ENCODE measurements at regions not wholly inside any gene's neighbourhood (a gene's known extent, or its start where the extent isn't known, plus 50 kb on each side); places are given as distances from the start of the nearest gene placed in this dataset.

DNA sequence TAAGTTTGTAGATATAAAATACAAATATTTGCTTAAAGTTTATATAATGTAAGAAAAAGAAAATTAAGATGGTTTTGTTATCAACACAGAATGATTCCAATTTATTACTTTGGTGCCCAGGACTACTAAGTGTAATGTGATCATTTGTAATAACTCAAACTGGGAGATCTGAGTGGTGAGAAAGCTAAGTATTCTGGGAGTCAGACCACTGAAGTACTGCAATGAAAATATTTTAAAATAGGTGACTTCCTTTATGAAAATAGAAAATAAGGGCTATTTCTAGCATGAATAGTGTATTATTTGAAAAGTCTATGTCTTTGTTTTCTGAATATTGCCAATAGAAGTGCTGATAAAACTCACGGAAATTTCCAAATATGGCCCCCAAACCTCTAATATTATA is 305.6 kb upstream of the MAN1A1 start:
- no peaks in the 10 kb centered on the region for H3K27me3 ChIP-seq (ENCODE audit: insufficient read depth, low read length)
- H3K4me3 ChIP-seq (ENCODE audit: low read length): no peak overlapping the region
- H3K36me3 ChIP-seq (ENCODE audit: insufficient read depth, low read length): no peaks in the 10 kb centered on the region
- no peak overlapping the region for H3K27ac ChIP-seq (ENCODE audit: low read depth, low read length)
- no peak overlapping the region for H3K9ac ChIP-seq (ENCODE audit: low read depth, low read length)
- no CpG with 5 or more reads among the region's 1 CpG for WGBS
- no peaks in the 10 kb centered on the region for H3K4me1 ChIP-seq (ENCODE audit: insufficient read depth, low read length)
- no peaks in the 10 kb centered on the region for H3K9me3 ChIP-seq (ENCODE audit: insufficient read depth, low read depth, low read length)

DNA sequence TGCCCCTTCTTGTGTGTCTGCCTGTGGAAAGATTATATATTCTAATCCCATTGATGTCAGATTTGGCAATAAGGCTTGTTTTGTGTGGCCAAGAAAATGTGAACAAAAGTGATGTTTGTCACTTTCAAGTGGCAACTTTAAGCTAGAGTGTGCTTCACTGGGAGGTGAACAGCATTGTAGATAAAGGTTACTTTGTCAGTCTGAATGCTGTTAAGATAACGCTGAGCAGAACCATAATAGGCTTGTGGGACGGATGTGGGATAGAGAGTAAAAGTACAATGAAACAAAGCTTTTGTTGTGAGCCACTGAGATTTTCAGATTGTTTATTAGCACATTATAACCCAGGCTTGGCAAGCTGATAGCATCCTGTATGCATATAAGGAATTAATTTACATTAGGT is 303.8 kb upstream of the MAN1A1 start:
- Histone ChIP-seq H3K9ac (ENCODE audit: low read depth, low read length) (no peak overlapping the region), H3K4me1 (ENCODE audit: insufficient read depth, low read length) (no peaks in the 10 kb centered on the region), H3K4me3 (ENCODE audit: low read length) (no peak overlapping the region), H3K36me3 (ENCODE audit: insufficient read depth, low read length) (no peaks in the 10 kb centered on the region), H3K27ac (ENCODE audit: low read depth, low read length) (no peak overlapping the region), H3K9me3 (ENCODE audit: insufficient read depth, low read depth, low read length) (no peaks in the 10 kb centered on the region), H3K27me3 (ENCODE audit: insufficient read depth, low read length) (no peaks in the 10 kb centered on the region)
- 88% methylated on average over 2 of the region's 2 CpGs for WGBS

DNA sequence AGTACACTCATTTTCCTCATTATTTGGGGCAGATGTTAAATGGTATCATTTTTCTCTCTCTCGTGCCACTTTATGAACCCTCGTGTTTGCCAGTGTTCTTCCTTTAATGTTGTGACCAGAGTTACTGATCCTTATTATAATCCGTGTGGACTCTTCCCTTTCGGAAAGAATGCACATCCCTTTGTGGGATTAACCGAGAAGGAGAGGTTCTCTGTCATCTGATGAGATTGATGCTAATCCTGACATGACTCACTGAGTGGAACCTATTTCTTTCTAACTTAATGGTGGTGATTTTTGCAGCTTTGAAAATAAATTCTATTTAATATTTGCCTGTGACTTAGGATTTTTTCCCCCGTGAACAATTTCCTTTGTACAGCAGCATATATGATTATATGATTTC is 300.0 kb upstream of the MAN1A1 start:
- Histone ChIP-seq H3K36me3 (ENCODE audit: insufficient read depth, low read length) (no peaks in the 10 kb centered on the region), H3K4me3 (ENCODE audit: low read length) (no peak overlapping the region), H3K9ac (ENCODE audit: low read depth, low read length) (no peak overlapping the region), H3K4me1 (ENCODE audit: insufficient read depth, low read length) (no peaks in the 10 kb centered on the region), H3K9me3 (ENCODE audit: insufficient read depth, low read depth, low read length) (no peaks in the 10 kb centered on the region), H3K27me3 (ENCODE audit: insufficient read depth, low read length) (no peaks in the 10 kb centered on the region), H3K27ac (ENCODE audit: low read depth, low read length) (no peak overlapping the region)
- 96% methylated on average over 6 of the region's 6 CpGs for WGBS

DNA sequence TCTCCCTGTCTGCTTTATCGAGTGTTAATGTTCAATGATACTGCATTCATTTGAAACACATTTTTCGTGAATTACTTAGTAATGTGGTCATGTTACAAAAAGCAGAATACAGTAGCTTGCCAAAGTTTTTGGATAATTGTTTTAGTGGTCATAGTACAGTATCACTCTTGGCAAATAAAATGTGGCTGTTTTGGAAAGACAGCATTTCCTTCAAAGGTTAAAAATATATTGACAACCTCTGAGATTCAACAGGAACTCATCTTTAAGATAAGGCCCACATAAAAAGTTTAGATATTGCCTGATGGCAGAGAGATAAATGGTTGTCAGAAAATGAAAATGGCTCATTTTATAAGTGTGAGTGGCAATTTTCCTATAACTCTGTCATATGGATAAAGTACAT is 297.7 kb upstream of the MAN1A1 start:
- 96% methylated on average over 2 of the region's 2 CpGs for WGBS
- no peaks in the 10 kb centered on the region for H3K36me3 ChIP-seq (ENCODE audit: insufficient read depth, low read length)

DNA sequence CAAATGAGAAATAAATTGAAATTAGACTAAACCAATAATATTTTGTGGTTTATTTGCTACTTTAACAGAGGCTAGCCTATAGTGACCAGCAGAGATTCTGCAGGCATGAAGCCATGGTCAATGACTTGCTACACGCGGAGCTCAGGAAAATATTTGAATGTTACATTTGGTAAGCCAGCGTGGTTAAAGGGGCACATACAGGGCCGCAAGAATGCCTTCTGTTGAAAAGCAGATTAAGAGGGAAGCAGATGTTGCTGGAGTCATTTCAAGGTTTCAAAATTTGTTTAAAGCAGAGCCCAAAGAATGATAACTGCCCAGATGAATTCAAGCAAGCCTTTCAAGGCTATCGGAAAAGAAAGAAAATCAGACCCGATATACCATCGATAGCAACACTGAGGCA is 294.3 kb upstream of the MAN1A1 start:
- no peaks in the 10 kb centered on the region for H3K4me1 ChIP-seq (ENCODE audit: insufficient read depth, low read length)
- 96% methylated on average over 7 of the region's 7 CpGs for WGBS
- no peak overlapping the region for H3K4me3 ChIP-seq (ENCODE audit: low read length)
- no peaks in the 10 kb centered on the region for H3K9me3 ChIP-seq (ENCODE audit: insufficient read depth, low read depth, low read length)
- H3K27ac ChIP-seq (ENCODE audit: low read depth, low read length): no peak overlapping the region
- H3K27me3 ChIP-seq (ENCODE audit: insufficient read depth, low read length): no peaks in the 10 kb centered on the region
- H3K36me3 ChIP-seq (ENCODE audit: insufficient read depth, low read length): no peaks in the 10 kb centered on the region
- H3K9ac ChIP-seq (ENCODE audit: low read depth, low read length): no peak overlapping the region

More for the DNA sequence above, 297.7 kb upstream of the MAN1A1 start:
- no peak overlapping the region for H3K4me3 ChIP-seq (ENCODE audit: low read length)
- no peaks in the 10 kb centered on the region for H3K27me3 ChIP-seq (ENCODE audit: insufficient read depth, low read length)
- H3K27ac ChIP-seq (ENCODE audit: low read depth, low read length): no peak overlapping the region
- no peaks in the 10 kb centered on the region for H3K9me3 ChIP-seq (ENCODE audit: insufficient read depth, low read depth, low read length)
- no peak overlapping the region for H3K9ac ChIP-seq (ENCODE audit: low read depth, low read length)
- H3K4me1 ChIP-seq (ENCODE audit: insufficient read depth, low read length): no peaks in the 10 kb centered on the region

DNA sequence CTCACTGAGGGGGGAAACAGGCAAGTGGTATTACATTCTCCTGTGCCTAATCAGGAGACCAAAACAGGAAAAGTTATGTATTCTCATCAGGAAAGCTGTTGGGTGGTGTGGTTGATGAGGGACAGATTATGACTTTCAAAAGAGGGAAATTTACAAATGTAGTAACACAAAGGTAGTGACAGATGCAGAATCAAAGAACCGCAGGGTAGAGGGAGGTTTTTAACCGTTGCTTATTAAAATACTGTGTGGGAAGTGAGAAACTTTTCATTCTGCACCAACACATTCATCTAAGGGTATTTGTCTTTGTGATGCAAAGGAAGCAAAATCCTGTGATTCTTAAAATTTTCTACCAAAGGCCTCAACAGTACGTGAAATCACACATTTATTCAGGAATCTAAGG is 288.2 kb upstream of the MAN1A1 start:
- no peaks in the 10 kb centered on the region for H3K27me3 ChIP-seq (ENCODE audit: insufficient read depth, low read length)
- no peak overlapping the region for H3K4me3 ChIP-seq (ENCODE audit: low read length)
- WGBS: 84% methylated on average over 3 of the region's 3 CpGs
- H3K36me3 ChIP-seq (ENCODE audit: insufficient read depth, low read length): no peaks in the 10 kb centered on the region
- no peaks in the 10 kb centered on the region; the same call in 1 of the 2 replicates for H3K4me1 ChIP-seq (ENCODE audit: insufficient read depth, low read length)
- no peaks in the 10 kb centered on the region for H3K9me3 ChIP-seq (ENCODE audit: insufficient read depth, low read depth, low read length)
- no peak overlapping the region for H3K9ac ChIP-seq (ENCODE audit: low read depth, low read length)
- no peak overlapping the region for H3K27ac ChIP-seq (ENCODE audit: low read depth, low read length)

DNA sequence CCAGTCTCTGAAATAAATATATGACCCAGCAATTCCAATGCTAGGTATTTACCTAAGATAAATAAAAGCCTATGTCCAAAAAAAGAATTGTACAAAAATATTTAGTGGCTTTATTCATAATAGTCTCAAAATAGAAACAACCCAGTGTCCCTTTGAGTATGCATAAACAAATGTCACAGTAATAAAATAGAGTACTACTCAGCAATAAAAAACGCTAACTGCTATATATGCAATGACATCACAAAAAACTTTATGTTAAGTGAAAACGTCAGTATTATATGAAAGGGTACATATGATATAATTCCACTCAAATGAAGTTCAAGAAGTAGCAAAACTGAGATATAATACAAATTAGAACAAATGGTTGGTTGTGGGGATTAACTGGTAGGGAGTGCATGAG is 286.5 kb upstream of the MAN1A1 start:
- Histone ChIP-seq H3K4me3 (ENCODE audit: low read length) (no peak overlapping the region), H3K9ac (ENCODE audit: low read depth, low read length) (no peak overlapping the region), H3K9me3 (ENCODE audit: insufficient read depth, low read depth, low read length) (no peaks in the 10 kb centered on the region), H3K36me3 (ENCODE audit: insufficient read depth, low read length) (no peaks in the 10 kb centered on the region), H3K4me1 (ENCODE audit: insufficient read depth, low read length) (no peaks in the 10 kb centered on the region; the same call in 1 of the 2 replicates), H3K27me3 (ENCODE audit: insufficient read depth, low read length) (no peaks in the 10 kb centered on the region), H3K27ac (ENCODE audit: low read depth, low read length) (no peak overlapping the region)
- WGBS: 100% methylated on average over 1 of the region's 2 CpGs

DNA sequence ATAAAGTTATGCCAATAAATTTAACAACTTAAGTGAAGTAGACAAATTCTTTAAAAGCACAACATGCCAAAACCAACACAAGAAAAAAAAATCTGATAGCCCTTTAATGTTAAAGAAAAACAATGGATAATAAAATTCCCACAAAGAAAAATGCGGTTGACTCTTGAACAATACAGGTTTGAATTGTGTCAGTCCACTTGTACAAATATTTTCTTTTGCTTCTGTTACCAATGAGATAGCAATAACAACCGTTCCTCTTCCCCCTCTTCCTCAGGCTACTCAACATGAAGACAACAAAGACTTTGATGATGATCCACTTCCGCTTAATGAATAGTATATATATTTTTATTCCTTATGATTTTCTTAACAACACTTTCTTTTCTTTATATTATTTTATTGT is 283.9 kb upstream of the MAN1A1 start:
- no peak overlapping the region for H3K9ac ChIP-seq (ENCODE audit: low read depth, low read length)
- no peaks in the 10 kb centered on the region; the same call in 1 of the 2 replicates for H3K4me1 ChIP-seq (ENCODE audit: insufficient read depth, low read length)
- no peak overlapping the region for H3K27ac ChIP-seq (ENCODE audit: low read depth, low read length)
- H3K27me3 ChIP-seq (ENCODE audit: insufficient read depth, low read length): no peaks in the 10 kb centered on the region
- WGBS: 94% methylated on average over 2 of the region's 3 CpGs
- no peaks in the 10 kb centered on the region for H3K36me3 ChIP-seq (ENCODE audit: insufficient read depth, low read length)
- H3K9me3 ChIP-seq (ENCODE audit: insufficient read depth, low read depth, low read length): no peaks in the 10 kb centered on the region
- H3K4me3 ChIP-seq (ENCODE audit: low read length): no peak overlapping the region

DNA sequence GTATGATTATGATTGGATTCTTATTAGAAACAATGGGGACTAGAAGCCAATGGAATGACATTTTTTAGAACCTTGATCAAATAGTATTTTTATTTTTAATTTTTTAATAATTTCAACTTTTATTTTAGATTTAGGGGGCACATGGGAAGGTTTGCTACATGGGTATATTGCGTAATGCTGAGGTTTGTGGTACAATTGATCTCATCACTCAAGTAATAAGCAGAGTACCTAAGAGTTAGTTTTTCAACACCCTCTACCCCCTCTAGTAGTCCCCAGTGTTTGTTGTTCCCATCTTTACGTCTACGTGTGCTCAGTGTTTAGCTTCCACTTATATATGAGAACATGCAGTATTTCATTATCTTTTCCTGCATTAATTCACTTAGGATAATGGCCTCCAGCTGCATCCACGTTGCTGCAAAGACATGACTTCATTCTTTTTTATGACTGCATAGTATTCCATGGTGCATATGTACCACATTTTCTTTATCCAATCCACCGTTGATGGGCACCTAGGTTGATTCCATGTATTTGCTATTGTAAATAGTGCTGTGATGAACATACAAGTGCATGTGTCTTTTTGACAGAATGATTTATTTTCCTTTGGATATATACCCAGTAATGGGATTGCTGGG is 281.1 kb upstream of the MAN1A1 start:
- no peak overlapping the region for H3K4me3 ChIP-seq (ENCODE audit: low read length)
- no peaks in the 10 kb centered on the region for H3K36me3 ChIP-seq (ENCODE audit: insufficient read depth, low read length)
- H3K4me1 ChIP-seq (ENCODE audit: insufficient read depth, low read length): peaks cover 2% of the 10 kb centered on the region; the same call in 1 of the 2 replicates
- H3K9me3 ChIP-seq (ENCODE audit: insufficient read depth, low read depth, low read length): no peaks in the 10 kb centered on the region
- no peaks in the 10 kb centered on the region for H3K27me3 ChIP-seq (ENCODE audit: insufficient read depth, low read length)
- no peak overlapping the region for H3K27ac ChIP-seq (ENCODE audit: low read depth, low read length)
- no peak overlapping the region for H3K9ac ChIP-seq (ENCODE audit: low read depth, low read length)
- WGBS: 96% methylated on average over 4 of the region's 5 CpGs

DNA sequence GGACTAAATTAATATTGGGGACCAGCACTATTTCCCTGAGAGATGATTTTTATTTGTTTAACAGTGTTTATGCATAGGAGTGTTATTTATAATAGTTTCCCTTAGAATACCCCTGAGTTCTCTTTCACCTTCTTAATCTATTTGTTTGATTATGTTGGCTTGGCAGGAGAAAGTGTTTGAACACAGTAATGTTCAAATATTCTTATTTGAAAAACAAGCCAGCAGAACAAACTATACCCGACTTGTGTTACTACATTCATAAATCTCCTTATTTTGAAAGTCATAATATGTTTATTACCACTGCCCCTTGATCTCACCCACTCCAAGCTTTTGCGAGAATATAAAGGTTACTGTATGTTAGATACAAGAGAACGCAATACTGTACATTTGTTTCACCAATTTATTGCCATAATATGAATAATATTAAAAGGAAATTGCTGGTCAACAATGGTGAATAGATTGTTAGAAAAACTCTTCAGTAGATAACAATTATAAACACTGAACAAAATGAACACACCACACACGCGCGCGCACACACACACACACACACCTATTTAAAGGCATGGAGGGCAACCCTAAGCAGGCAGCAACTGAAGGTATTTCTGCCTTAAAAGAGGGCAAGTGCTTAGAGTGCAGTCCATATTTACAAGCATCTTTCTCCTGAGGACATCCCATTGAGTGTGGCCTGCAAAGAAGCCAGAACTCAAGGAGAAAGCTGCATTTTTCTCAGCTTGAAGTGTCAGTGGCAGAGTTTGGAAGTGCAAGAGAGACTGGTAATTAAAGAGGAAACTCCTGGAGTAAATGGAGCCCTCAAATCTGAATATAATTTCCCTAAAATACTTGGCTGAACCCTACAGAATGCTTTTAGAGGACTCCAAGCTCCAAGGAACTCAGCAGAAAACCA is 279.4 kb upstream of the MAN1A1 start:
- no peaks in the 10 kb centered on the region for H3K9me3 ChIP-seq (ENCODE audit: insufficient read depth, low read depth, low read length)
- 100% methylated on average over 5 of the region's 7 CpGs for WGBS
- H3K36me3 ChIP-seq (ENCODE audit: insufficient read depth, low read length): no peaks in the 10 kb centered on the region
- H3K4me3 ChIP-seq (ENCODE audit: low read length): no peak overlapping the region
- no peak overlapping the region for H3K9ac ChIP-seq (ENCODE audit: low read depth, low read length)
- H3K27ac ChIP-seq (ENCODE audit: low read depth, low read length): no peak overlapping the region
- H3K27me3 ChIP-seq (ENCODE audit: insufficient read depth, low read length): no peaks in the 10 kb centered on the region
- H3K4me1 ChIP-seq (ENCODE audit: insufficient read depth, low read length): peaks cover 4% of the 10 kb centered on the region; the same call in 1 of the 2 replicates

DNA sequence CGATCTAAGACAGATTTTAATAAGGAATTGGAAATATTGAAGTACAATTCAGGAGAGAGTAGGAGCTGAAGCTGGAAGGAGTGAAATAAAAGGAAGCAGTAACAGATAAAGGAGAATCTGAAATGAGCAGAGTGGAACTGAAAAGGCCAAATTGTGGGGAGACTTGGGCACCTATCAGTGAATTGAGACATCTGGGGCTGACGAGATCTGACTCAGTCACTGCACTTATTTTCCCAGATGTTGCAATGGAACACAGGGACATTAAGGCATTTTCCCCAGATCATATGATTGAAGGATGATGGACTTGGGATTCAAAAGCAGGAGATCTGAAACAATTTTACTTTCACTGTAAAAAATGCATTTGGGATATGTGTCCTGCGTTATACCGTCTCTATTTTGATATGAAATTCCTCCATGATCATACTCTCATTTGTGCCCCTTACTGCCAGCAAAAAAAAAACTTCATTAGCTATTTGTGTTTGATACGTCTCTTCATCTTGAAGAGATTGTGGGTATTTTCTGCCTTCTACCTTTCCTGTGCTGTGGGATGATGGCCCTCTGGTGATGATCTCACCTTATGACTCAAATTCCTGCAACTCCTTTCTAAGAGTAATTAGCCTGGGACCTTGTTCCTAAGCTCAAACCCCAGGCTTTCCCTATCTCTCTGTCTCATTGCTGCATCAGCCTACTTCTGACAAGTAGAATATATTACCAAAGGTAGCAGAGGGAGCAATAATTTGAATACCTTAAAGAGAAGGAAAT is 278.5 kb upstream of the MAN1A1 start:
- Histone ChIP-seq H3K36me3 (ENCODE audit: insufficient read depth, low read length) (no peaks in the 10 kb centered on the region), H3K9me3 (ENCODE audit: insufficient read depth, low read depth, low read length) (no peaks in the 10 kb centered on the region), H3K27me3 (ENCODE audit: insufficient read depth, low read length) (no peaks in the 10 kb centered on the region), H3K4me3 (ENCODE audit: low read length) (no peak overlapping the region), H3K27ac (ENCODE audit: low read depth, low read length) (no peak overlapping the region), H3K9ac (ENCODE audit: low read depth, low read length) (no peak overlapping the region), H3K4me1 (ENCODE audit: insufficient read depth, low read length) (peaks cover 11% of the 10 kb centered on the region; the same call in 1 of the 2 replicates)
- 96% methylated on average over 5 of the region's 5 CpGs for WGBS
